ENCODE measurements at regions not wholly inside any gene's neighbourhood (a gene's known extent, or its start where the extent isn't known, plus 50 kb on each side); places are given as distances from the start of the nearest gene placed in this dataset.
"Not testable (repeated sequence)": the region's sequence is repeated elsewhere in the genome, so short reads cannot be mapped to it uniquely, and the experiment has no call there.

DNA sequence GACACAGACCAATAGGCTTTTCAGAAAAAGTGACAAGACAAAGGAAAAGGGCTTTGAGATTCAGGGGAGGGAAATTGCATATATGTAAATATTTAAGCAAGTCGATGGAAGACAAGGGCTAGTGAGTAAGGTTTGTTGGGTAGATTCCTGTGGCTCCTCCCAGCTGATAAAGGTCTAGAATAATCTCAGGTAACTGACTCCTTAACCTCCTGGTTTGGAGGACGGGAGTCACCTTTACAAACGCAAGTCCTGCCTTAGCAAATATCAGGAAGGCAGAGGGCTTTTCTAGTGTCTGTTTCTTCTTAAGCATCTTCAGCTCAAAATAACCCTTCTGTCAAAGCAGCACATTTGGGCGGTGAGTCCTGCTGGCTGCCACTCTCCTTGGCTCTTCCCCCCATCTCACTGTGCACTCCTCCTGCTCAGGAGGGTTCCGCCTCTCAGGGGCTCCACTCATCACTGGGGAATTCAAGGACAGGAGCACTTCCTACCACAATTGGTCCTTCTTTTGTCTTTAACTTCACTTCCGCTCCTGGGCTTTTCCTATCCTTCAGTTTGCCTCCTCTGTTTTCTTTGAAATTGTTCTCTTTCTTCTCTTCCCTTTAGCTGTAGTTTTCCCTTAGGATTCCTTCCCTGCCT, 496.3 kb upstream of the KLF6 start:
- DNase-seq, result no peak

DNA sequence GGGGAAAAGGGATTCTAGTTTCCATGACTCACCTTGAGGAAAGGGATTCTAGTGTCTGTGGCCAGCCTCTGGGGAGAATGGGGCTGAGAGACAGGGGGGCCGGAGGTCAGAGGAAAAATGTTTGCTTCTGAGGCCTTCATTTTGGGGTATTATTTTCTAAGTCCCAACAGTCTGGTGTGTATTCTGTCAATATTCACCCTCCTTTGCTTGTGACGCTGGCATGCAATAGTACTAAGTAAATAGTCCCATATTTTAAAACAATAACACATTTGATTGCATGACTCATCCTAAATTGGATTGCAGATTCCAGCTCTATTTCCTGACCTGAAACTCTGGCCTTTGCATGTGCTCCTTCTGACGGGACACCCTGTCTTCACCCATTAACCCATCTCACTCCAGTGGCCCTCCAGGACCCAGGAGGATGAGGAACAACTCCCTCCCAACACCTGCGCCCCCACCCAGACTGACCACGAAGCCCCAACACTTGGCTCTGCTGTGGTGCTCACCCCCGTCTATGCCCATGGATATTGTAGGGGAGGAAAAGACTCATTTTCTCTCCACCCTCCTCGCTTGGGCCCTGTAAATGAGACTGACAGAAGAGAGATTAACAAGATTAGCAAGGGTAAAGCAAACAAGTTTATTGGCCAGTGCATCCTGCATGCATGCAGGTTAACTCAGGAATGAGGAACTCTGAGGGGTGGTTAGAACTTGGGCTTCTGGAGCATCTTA, 495.6 kb upstream of the KLF6 start:
- DNase-seq, result no peak

DNA sequence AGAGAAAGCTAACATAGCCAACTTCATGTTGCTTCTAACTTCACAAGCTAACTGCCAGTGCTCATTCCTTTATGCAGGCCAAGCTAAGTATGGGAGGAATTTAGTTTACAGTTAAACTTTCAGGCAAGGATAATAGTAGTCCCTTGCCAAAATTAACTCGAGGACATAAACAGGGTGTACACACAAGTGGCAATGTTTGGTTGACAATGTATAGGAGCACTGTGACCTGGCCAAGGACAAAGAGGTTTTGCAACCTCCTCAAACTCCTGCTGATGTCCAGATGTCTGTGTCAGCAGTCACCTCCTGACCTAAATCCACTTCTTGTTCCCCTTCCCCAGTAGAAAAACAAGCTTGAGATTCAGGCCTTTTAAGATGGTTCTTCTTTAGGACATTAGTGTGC, 494.6 kb upstream of the KLF6 start:
- no peak for DNase-seq

DNA sequence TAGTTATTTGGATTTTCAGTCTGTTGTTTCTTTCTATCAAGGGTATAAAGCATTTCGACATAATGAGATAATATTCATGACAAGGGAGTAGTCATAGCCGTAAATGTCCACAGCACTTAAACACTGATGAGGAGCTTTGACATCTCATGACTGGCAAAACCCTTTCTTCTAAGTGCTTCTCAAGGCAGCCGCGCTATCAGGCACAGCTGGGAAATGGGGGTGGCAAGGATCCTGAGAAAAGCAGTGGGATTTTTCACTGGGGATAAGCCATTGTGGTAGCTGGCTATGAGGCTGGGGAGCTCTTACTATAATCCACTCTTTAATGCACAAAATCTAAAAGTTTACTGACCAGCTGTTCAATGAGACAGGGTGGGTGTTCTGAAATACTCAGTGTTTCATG, 493.2 kb upstream of the KLF6 start:
- DNase-seq, result no peak

DNA sequence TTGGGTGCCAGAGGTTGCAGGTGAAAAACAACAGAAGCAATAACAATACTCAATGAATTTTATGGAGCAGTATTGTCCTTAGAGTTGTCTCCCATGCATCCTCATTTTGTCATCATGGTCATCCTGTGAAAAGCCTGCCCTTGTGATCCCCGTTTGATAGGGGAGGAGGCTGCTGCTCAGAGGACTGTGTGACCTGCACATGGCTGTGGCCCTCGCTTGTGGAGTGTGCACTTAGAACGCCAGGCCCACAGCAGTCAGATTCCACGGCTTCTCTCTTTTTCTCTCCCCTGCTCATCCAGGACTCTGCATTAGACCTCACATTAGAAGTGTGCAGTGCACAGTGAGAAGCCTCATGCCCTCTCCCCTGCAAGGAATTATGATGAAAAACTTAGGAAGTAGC, 491.1 kb upstream of the KLF6 start:
- DNase-seq, result no peak

DNA sequence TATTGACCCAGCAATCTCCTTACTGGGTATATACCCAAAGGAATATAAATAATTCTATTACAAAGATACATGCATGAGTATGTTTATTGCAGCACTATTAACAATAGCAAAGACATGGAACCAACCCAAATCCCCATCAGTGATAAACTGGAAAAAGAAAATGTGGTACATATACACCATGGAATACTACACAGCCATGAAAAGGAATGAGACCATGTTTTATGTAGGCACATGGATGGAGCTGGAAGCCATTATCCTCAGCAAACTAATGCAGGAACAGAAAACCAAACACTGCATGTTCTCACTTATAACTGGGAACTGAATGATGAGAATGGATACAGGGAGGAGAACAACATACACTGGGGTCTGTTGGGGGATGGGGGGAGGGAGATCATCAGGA, 489.7 kb upstream of the KLF6 start:
- DNase-seq, result not testable (repeated sequence)

DNA sequence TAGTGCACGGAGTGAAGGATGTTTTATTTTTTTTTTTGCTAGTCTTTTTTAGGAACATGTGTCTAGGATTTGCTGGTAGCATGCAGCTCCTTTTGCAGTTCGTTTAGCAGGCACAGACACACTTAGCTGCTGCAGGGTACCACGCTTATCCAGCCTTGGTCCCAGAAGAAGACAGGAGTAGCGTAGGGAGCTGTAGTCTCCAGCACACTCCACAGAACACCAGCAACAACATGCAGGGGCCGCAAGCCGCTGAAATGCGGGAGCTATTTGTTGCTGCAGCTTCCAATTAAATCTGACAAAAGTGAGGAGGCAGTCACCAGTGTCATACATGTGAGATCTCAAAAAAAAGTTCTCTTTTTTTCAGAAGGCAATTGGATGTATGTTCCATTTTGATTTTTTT, 486.2 kb upstream of the KLF6 start:
- no peak for DNase-seq

DNA sequence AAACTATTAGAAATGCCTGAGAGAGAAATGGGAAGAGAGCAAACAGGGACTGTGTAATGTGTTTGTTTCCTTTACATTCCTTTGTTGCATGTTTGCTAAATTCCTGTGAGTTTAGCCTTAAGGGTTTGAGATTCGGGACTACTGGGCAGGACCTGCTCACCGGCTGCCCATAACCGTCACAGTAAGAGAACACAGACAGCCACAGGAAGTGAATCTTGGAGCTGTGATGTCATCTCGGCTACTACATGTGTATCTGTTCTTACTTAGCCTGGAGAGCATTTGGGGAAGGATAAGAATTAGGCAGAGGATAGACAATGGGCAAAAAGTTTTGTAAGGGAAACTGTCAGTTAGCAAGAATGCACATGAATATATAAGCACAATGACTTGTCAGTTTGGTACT, 485.1 kb upstream of the KLF6 start:
- DNase-seq, result no peak

DNA sequence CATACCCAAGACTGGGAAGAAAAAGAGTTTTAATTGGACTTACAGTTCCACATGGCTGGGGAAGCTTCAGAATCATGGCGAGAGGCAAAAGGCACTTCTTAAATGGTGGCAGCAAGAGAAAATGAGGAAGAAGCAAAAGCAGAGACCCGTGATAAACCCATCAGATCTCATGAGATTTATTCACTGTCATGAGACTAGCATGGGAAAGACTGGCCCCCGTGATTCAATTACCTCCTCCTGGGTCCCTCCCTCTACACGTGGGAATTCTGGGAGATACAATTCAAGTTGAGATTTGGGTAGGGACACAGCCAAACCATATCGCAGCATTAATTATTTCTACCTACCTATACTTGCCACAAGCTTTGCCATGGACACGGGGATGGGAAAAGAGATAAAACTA, 483.5 kb upstream of the KLF6 start:
- not testable (repeated sequence) for DNase-seq

DNA sequence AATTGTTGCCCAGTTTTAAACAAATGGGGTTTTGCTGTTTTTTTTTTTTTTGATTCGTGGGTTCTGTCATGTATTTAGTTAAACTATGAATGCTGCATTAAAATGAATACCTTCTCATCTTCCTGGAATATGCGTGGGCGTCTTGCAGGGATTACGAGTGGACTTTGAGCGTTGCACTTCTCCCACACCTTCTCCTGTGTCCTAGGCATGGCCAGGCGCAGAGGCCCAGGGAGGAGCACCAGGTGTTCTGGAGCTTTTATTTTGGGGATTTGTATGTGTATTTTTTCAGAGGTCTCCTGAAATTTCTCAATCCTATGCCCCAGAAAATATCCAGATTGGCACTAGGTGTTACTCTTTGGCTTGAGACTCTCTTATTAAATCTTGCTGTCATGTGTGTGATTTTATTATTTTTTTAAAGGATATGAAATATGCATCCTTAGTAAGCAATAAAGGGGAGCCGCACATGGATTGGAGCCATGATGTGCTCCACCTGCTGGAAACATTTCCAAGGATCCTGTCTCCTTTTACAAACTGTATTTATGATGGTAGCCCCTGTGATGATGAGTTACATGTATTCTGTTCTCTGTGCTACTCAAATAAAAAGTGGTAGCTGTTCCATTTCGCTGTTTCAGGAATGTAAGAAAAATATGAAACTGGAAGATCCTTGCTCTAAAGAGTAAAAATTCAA, 482.2 kb upstream of the KLF6 start:
- DNase-seq, result no peak

DNA sequence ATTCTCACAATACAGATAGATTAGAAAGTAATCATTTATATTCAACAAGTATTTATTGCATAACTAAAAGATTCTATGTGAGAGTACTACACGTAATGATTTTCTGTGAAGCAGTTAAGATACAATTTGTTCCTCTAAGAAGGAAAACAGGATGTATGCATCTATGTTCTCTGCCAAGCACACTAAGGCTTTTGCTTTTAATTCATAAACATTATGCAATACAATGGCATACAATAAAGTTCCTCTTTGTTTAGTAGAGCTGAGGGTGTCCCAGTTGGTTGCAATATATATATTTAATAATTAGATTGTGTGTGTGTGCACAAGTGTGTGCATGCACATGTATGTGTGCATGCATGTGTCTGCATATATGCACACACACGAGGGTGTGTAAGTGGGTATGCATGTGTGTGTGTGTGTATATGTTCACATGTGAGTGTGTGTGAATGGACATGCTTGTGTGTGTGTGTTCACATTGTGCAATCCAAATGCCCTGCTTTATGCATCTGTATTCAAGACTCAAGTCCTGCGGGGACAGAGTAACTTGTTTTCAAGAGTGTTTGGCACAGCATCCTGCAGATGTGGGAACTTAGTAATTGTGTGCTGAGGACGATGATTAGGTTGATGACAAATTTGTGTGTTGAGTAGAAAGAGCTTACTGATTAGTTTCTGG, 481.5 kb upstream of the KLF6 start:
- DNase-seq, result no peak

DNA sequence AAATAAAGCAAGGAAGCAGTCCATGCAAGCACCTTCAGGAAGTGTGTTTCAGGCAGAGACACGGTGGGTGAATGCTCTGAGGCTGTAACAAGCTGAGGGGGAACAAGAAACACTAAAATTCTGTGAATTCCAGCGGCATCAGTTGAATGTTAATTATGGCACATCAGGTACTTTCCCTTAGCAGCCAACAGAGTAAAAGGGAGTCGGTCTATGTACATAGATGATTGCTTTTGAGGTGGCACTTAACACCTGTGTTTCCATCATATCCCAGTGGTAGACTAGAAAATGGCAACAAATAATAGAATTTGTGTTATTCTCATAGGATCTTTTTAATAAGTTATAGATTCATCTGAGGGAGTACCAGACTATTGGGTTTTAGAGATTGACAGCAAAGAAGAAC, 481.0 kb upstream of the KLF6 start:
- no peak for DNase-seq

DNA sequence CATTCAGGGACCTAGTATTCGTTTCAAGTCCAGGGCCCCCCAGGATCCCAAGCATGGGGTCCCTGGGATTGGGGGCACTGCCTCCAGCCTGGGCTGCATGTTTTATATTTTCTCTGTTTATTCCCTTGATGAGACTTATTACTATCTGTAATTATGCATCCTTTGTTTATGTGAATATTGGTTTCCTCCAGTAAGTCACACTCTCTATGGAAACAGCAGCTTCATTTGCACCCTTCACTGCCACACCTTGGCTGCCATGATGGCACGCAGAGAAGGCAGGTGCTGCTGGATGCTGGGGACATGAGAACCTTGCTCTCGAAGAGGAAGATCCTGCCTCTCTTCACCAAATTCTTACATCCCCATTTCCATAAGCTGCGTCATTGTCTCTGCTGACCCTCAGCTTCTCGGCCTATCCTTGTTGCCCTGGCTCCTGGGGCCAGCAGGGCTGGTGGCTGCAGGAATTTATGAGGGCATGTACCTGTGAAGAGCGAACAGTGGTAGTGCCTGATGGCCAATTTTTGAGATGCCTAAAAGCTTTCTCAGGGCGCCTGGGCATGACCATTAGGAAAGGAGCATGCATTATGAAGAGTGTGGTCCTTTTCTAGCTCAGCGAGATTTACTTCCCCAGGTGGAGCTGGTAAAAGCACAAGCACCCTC, 479.3 kb upstream of the KLF6 start:
- no peak for DNase-seq

DNA sequence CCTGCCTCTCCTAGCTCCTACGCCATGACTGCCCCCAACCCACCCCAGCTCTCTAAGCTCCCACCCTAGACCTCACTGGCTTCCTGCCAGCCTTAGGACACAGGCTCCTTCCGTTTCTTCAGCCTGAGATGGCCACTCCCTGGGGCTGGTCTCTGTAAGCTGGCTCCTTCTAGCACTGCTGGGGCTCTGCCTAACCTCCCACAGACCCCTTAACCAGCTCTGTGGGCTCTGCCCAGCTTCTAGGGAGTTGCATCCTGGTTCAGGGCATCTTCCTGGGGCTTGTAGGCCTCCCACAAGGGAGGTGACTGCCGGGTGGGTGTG, 478.6 kb upstream of the KLF6 start:
- no peak for DNase-seq

DNA sequence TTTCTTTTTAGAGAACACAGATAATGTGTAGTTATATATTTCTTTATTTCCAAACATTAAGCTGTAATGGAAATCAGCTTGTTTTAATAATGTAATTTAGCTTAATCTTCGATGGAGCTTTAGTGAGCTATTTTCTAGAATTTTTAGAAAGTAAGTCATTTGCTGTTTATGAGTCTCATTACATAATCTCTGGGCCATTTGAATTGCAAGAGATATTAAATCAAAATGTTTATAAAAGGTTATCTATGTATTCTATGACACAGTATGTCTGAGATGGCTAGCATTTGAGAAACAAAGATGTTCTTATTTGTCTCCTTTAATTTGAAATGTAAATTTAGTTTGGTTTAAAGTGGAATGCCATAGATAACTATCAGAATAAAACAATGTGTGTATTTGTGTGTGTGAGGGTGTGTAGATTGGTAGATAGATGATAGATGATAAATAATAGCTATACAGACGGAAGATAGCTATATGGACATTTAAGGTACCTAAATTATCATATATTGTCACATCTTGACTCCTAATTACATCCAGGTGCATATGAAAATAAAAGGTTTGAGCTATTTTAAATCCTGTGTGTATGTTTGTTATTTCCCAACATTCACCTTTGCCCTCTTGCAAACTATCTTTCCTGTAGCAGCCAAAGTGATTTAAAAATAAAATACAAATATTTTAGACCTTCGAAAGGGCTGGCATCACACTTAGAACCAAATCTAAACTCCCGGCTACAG, 478.0 kb upstream of the KLF6 start:
- DNase-seq, result no peak

DNA sequence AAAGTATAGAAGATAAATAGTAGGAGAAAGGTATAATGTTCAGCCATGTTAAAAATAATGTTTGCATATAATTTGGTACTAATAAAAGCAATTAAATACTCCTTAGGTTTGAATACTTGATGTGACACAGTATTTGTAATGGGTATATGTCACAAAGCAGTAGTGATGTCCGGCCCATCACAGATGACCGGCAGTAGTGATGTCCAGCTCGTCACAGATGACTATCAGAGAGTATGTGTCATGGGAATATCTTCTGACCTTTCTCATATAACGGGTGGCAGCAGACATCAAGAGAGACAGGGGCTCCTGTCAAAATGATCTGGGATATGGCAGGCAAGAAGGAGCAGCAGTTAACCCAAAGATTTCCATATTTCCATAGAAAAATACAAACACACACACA, 477.4 kb upstream of the KLF6 start:
- no peak for DNase-seq

DNA sequence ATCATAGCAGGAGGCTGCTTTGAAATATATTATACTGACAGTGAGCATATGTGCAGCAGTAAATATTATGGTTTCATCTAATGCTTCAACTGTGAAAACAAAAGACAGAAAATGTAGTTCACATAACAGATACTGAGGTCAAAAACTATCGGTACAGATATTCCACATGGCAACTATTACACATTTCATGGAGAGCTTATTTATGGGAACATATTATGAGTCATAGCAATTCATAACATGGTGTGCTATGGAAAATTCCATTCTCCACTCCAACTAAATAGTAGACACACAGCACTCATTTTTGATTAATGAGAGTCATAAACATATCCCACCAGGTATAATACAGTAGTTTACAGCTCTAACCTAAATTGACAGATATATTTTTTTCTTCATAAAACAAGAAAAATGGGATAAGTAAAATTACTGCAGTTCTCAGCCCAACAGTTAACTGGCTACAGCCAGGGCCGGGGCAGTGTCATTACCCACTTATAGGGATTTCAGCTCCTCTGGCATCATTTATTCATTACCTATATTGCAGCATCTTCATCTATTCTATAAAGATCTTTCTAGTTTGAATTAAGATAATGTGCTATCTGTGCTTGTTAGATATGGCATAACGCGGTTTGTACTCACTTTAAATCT, 475.6 kb upstream of the KLF6 start:
- no peak for DNase-seq

DNA sequence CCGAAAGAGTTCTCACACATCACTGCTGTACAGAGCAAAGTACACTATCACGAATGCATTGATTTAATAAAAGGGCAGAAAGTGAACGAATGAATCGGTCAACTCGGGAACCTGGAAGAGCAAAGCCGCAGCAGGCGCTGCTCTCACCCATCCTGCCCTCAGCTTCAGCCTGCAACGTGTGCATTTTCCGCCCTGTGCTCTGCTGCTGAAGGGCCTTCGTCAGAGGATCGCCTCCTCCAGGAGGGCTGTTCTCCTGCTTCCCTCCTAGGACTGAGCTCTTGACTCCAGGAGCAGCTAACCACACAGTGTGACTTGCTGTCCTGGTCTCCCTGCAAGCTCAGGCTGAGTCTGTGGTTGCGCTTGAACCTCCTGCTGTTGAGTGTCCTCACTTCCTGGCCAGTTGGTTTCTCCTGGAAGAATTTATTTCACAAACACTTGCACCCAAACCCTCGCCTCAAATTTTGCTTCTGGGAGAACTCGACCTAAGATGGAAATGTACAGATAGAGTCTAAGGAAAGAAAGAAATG, 473.0 kb upstream of the KLF6 start:
- DNase-seq, result no peak

DNA sequence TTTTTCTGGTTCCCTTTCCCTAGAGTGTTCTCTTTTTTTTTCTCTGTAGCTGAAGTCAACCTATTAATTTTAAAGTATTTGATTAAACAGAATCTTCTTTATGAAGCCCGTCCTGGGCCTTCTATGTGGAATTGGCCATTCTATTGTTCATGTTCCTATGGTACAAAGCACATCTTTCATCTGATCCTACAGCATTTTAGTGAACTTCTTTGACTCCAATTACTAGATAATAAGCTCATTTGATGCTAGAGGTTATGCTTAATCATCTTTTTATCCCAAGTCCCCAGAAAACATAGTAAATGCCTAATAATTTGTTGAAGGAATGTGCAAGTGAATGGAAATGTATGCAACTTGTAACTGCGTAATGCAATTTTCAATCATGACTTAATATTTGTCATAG, 472.0 kb upstream of the KLF6 start:
- DNase-seq, result no peak

DNA sequence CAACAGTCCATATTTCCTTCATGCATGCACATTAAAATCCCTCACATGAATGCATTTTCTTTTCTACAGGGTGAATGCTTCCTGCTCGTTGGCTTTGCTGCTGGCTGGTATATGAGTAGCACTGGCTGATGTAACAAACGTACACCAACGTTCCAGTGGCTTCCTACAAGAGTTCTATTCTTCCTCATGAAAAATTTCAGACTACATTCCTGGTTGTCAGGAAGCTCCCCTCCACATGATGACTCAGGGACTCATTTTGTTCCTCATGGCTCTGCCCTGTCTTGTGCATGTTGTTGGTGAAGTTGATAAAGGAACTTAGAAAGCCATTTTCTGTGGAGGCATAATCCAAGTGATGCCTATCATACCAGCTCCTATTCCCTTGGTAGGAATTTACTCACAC, 470.7 kb upstream of the KLF6 start:
- no peak for DNase-seq

DNA sequence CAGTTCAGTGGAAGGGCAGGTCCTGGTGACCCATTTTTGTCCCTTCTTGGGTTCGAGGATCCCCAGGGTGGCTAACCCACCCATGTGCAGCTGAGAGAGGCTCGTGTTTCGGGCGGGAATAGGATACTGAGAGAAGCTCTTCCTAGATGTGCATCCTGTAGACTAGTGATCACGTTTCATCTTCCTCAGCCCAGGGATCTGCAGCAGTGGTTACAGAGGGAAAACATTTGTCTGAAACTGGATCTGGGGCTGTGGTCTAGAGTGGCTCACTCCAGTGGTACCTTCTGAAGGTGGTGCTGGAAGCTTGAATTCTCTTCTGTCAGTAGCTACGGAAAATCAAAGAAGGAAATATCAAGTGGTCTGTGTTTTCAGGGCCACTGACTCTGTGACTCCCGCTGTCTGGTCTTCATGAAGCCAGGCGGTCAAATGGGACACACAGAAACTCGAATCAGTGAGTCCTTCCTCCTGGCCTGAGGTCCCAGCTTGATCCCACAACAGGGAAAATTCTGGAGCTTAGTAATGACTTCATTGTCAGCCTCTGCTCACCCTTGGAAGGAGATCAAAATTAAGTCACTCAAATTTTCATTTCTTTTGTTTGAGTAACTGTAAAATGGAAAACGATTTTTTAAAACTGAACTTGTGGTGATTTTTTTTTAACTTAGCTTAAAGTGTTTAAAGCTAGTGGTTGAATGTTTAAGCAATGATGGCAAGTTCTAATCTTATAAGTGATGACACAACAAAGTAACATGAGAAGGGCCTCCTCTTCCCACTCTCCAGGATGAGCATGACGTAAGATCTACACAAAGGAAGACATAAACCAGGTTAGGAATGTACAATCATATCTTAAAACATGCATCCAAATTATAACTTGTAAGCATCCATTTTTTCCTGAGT, 469.3 kb upstream of the KLF6 start:
- DNase-seq, result no peak

All from activated CD4-positive, alpha-beta T cell treated with anti-CD3 and anti-CD28 coated beads, Interleukin-2, amount 50 U/mL, for 48 hours (primary cell).